ENCODE measurements at regions not wholly inside any gene's neighbourhood (a gene's known extent, or its start where the extent isn't known, plus 50 kb on each side); places are given as distances from the start of the nearest gene placed in this dataset.

- no peak overlapping the region for H3K4me3 ChIP-seq (ENCODE audit: low read depth, low read length)
- DNase-seq (ENCODE audit: low read depth): no peak
- H3K36me3 ChIP-seq (ENCODE audit: control insufficient read depth, insufficient read depth, low read length): no peaks in the 10 kb centered on the region
- TF ChIP-seq CTCF (IDR thresholded peaks at IDR 0.05; ENCODE audit: insufficient read depth, low read depth, low read length): no peak
- CTCF ChIA-PET: no interaction called here
- H3K27me3 ChIP-seq (ENCODE audit: control insufficient read depth, insufficient read depth, low read length): no peaks in the 10 kb centered on the region
- POLR2A ChIA-PET: no interaction called here
Observed at GRCh38 chr9:90966031-90966290, 164.3 kb downstream of the SYK start.

DNA sequence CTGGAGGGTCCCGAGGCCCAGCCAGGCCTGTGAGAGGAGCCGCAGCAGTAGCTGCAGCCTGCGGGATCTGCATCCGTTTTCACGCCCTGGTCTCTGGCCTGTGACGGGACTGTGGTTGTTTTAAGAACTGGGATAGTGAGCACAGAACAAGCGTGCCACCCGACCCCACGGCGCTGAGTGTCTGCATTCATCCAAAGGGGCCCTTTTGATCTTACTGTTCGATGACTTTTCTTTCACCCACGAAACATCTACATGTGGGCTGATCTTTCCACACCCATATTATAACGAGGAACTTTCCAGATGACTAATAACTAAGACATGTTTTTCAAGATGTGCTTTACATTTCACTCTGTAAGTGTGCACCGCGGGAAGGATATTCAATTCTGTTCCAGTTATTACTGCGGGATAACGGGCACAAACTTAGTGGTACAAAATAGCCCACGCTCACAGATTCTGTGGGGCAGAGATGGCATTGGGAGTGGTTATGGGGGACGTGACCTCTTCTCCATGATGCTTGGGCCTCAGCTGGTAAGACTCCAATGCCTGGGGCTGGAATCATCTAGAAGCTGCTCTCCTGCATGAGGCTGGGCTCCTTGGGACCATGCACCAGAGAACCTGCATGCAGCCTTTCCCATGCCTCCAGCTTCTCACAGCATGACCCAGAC, 165.0 kb downstream of the SYK start:
- ChIA-PET POLR2A (no interaction called here), CTCF (interaction anchor here (0.6 kb wide), 1 partner anchor 55 kb away, joined by 3 read pairs; no protein-coding TSS in a partner anchor)
- TF ChIP-seq CTCF (IDR thresholded peaks at IDR 0.05; ENCODE audit: insufficient read depth, low read depth, low read length): no peak
- no peaks in the 10 kb centered on the region for H3K27me3 ChIP-seq (ENCODE audit: control insufficient read depth, insufficient read depth, low read length)
- no peak overlapping the region for H3K4me3 ChIP-seq (ENCODE audit: low read depth, low read length)
- DNase-seq (ENCODE audit: low read depth): no peak
- H3K36me3 ChIP-seq (ENCODE audit: control insufficient read depth, insufficient read depth, low read length): no peaks in the 10 kb centered on the region

DNA sequence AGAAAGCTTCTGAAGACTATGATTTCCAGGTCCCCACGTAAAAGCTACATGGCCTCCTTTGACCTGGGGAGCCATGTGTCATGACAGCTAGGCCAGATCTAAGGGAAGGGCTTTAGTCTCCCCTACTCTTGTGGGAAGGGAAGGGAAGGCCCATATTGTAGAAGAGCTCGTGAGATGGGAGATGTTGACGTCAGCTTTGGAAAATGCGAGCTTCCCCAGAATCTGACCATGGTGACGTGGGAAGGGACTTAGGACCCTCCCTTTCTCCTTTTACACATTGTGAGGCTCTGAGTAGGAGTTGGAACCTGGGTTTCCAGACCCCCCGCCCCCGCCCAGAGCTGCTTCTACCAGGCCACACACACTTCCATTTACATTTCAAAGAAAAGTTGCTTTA, 165.5 kb downstream of the SYK start:
- Histone ChIP-seq H3K27me3 (ENCODE audit: control insufficient read depth, insufficient read depth, low read length) (no peaks in the 10 kb centered on the region), H3K36me3 (ENCODE audit: control insufficient read depth, insufficient read depth, low read length) (no peaks in the 10 kb centered on the region), H3K4me3 (ENCODE audit: low read depth, low read length) (no peak overlapping the region)
- ChIA-PET POLR2A (no interaction called here), CTCF (interaction anchor here (0.6 kb wide), 1 partner anchor 56 kb away, joined by 3 read pairs; no protein-coding TSS in a partner anchor)
- DNase-seq (ENCODE audit: low read depth): no peak
- TF ChIP-seq CTCF (IDR thresholded peaks at IDR 0.05; ENCODE audit: insufficient read depth, low read depth, low read length): no peak

GRCh38 chr9:90969021-90969675, 167.5 kb downstream of the SYK start:
- H3K36me3 ChIP-seq (ENCODE audit: control insufficient read depth, insufficient read depth, low read length): no peaks in the 10 kb centered on the region
- H3K27me3 ChIP-seq (ENCODE audit: control insufficient read depth, insufficient read depth, low read length): no peaks in the 10 kb centered on the region
- ChIA-PET CTCF (interaction anchor here (1.3 kb wide), 1 partner anchor 54 kb away, joined by 4 read pairs; no protein-coding TSS in a partner anchor), POLR2A (no interaction called here)
- no peak for TF ChIP-seq CTCF (IDR thresholded peaks at IDR 0.05; ENCODE audit: insufficient read depth, low read depth, low read length)
- no peak overlapping the region for H3K4me3 ChIP-seq (ENCODE audit: low read depth, low read length)
- DNase-seq (ENCODE audit: low read depth): no peak

DNA sequence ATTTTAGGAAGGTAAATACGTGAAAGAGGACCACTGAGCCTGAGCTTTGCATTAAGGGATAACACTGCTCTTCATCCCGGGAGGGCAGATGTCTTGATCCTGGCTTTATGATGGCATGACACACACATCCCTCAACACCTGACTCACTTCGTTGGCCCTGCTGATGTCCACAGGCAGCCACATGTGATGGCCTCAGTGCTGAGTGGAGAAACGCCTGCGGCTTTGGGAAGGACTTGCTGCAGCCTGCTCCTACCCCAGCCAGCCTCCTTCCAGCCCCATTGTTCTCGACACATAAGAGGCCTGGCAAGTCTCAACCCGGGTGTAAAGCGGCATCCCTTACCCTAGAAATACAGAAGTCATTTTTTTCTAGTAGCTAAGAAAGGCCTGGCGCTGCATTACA, 169.0 kb downstream of the SYK start:
- no peak for TF ChIP-seq CTCF (IDR thresholded peaks at IDR 0.05; ENCODE audit: insufficient read depth, low read depth, low read length)
- POLR2A ChIA-PET: no interaction called here
- H3K4me3 ChIP-seq (ENCODE audit: low read depth, low read length): no peak overlapping the region
- CTCF ChIA-PET: interaction anchor here (0.9 to 1.6 kb wide), 5 partner anchors 12 to 62 kb away, joined by 3 to 4 read pairs (median 3); no protein-coding TSS in a partner anchor
- DNase-seq (ENCODE audit: low read depth): no peak
- H3K27me3 ChIP-seq (ENCODE audit: control insufficient read depth, insufficient read depth, low read length): no peaks in the 10 kb centered on the region
- H3K36me3 ChIP-seq (ENCODE audit: control insufficient read depth, insufficient read depth, low read length): no peaks in the 10 kb centered on the region
